HL-60 (cell line): ENCODE measurements at regions not wholly inside any gene's neighbourhood (a gene's known extent, or its start where the extent isn't known, plus 50 kb on each side); places are given as distances from the start of the nearest gene placed in this dataset.

Experiments
- CTCF ChIP-seq: IDR thresholded peaks from one replicate; pipeline ENCODE4 v1.5.1; 2011; ENCODE audit warnings: low read length, control low read depth, inconsistent platforms; ENCODE audit not compliant: insufficient read depth
- GABPA ChIP-seq: IDR thresholded peaks from 2 replicates; pipeline ENCODE4 v1.6.1; 2012; ENCODE audit warnings: low read depth
- POLR2AphosphoS5 ChIP-seq: IDR thresholded peaks from 2 replicates; pipeline ENCODE4 v1.6.1; 2012; ENCODE audit warnings: low read depth
- REST ChIP-seq: IDR thresholded peaks from 2 replicates; pipeline ENCODE4 v1.6.1; 2012; ENCODE audit warnings: low read depth; ENCODE audit not compliant: insufficient replicate concordance
- SPI1 ChIP-seq: IDR thresholded peaks from 2 replicates; pipeline ENCODE4 v1.6.1; 2012; ENCODE audit warnings: low read depth, mild to moderate bottlenecking, borderline replicate concordance

- TF ChIP-seq CTCF (no peak), POLR2AphosphoS5 (no peak), SPI1 (no peak), GABPA (no peak), REST (no peak)
These were observed 81.1 kb upstream of the ZNF280D start for GRCh38 chr15:56814429-56814828.
